IMR-90 (cell line): ENCODE measurements at regions not wholly inside any gene's neighbourhood (a gene's known extent, or its start where the extent isn't known, plus 50 kb on each side); places are given as distances from the start of the nearest gene placed in this dataset.

Experiments
- BHLHE40 ChIP-seq: fragments of 150-350 bp; IDR thresholded peaks from 2 replicates; pipeline ENCODE4 v1.6.1; 2016; ENCODE audit warnings: mild to moderate bottlenecking, low read depth, low read length
- CEBPB ChIP-seq: IDR thresholded peaks from 2 replicates; pipeline ENCODE4 v1.6.1; 2012; ENCODE audit warnings: low read depth, low read length, improper control_type of control experiment
- CHD1 ChIP-seq: IDR thresholded peaks from 2 replicates; pipeline ENCODE4 v1.6.1; 2012; ENCODE audit warnings: low read depth, low read length, improper control_type of control experiment
- CTCF ChIP-seq: conservative IDR thresholded peaks from 2 replicates; pipeline ENCODE4 v1.5.1; 2012; ENCODE audit warnings: mild to moderate bottlenecking, low read depth, low read length, improper control_type of control experiment
- FOS ChIP-seq: fragments of 150-350 bp; IDR thresholded peaks from 2 replicates; pipeline ENCODE4 v1.6.1; 2016; ENCODE audit warnings: low read depth, low read length
- MAZ ChIP-seq: IDR thresholded peaks from 2 replicates; pipeline ENCODE4 v1.6.1; 2012; ENCODE audit warnings: low read depth, mild to moderate bottlenecking, low read length, improper control_type of control experiment, moderate library complexity, borderline replicate concordance
- MXI1 ChIP-seq: IDR thresholded peaks from 2 replicates; pipeline ENCODE4 v1.6.1; 2012; ENCODE audit warnings: low read depth, mild to moderate bottlenecking, low read length, moderate library complexity, borderline replicate concordance
- POLR2A ChIP-seq: IDR thresholded peaks from 2 replicates; pipeline ENCODE4 v1.6.1; 2012; ENCODE audit warnings: mild to moderate bottlenecking, low read depth, low read length
- RAD21 ChIP-seq: IDR thresholded peaks from 2 replicates; pipeline ENCODE4 v1.6.1; 2012; ENCODE audit warnings: low read length, improper control_type of control experiment
- RCOR1 ChIP-seq: IDR thresholded peaks from 2 replicates; pipeline ENCODE4 v1.6.1; 2012; ENCODE audit warnings: mild to moderate bottlenecking, low read length, improper control_type of control experiment; ENCODE audit not compliant: insufficient replicate concordance
- RFX5 ChIP-seq: IDR thresholded peaks from 2 replicates; pipeline ENCODE4 v1.8.0; 2012; ENCODE audit warnings: low read depth, mild to moderate bottlenecking, low read length, moderate library complexity
- SMC3 ChIP-seq: fragments of 150-350 bp; IDR thresholded peaks from 2 replicates; pipeline ENCODE4 v1.6.1; 2016; ENCODE audit warnings: low read depth, mild to moderate bottlenecking, antibody characterized with exemption, low read length, moderate library complexity
- USF2 ChIP-seq: fragments of 150-350 bp; IDR thresholded peaks from 2 replicates; pipeline ENCODE4 v1.6.1; 2017; ENCODE audit warnings: mild to moderate bottlenecking, antibody characterized with exemption, low read length, low read depth

GRCh38 chr3:95615592-95616310, 1198.6 kb upstream of the EPHA6 start:
- no peak for TF ChIP-seq CTCF
- TF ChIP-seq SMC3 = no peak
- TF ChIP-seq POLR2A = no peak
- TF ChIP-seq MAZ = no peak
- TF ChIP-seq USF2 = no peak
- TF ChIP-seq CHD1 = no peak
- TF ChIP-seq RFX5 = no peak
- no peak for TF ChIP-seq BHLHE40
- TF ChIP-seq RAD21 = no peak
- TF ChIP-seq CEBPB = no peak
- no peak for TF ChIP-seq RCOR1
- TF ChIP-seq FOS = no peak
- TF ChIP-seq MXI1 = no peak
